Muscle layer of duodenum (tissue), 2 donors: ENCODE measurements at regions not wholly inside any gene's neighbourhood (a gene's known extent, or its start where the extent isn't known, plus 50 kb on each side); places are given as distances from the start of the nearest gene placed in this dataset.

Source experiments
- H3K27ac ChIP-seq: one replicate; pipeline ENCODE4 v1.7.0; 2013; ENCODE audit warnings: mild to moderate bottlenecking, low read length
- H3K27me3 ChIP-seq: one replicate; pipeline ENCODE4 v1.7.0; 2013; ENCODE audit warnings: low read depth, mild to moderate bottlenecking, control low read depth, low read length
- H3K36me3 ChIP-seq, 2 donors: one replicate each; pipeline ENCODE4 v1.7.0; 2013; ENCODE audit warnings: low read length in 2 of 2, control low read depth in 1 of 2, mild to moderate bottlenecking in 1 of 2; ENCODE audit not compliant: insufficient read depth in 2 of 2, control insufficient read depth in 1 of 2
- H3K4me1 ChIP-seq, 2 donors: one replicate each; pipeline ENCODE4 v1.7.0; 2013; ENCODE audit warnings: low read length in 2 of 2, mild to moderate bottlenecking in 2 of 2, control low read depth in 1 of 2, moderate library complexity in 1 of 2; ENCODE audit not compliant: insufficient read depth in 2 of 2, control insufficient read depth in 1 of 2
- H3K4me3 ChIP-seq, 2 donors: one replicate each; pipeline ENCODE4 v1.7.0; 2013; ENCODE audit warnings: low read length in 2 of 2, low read depth in 1 of 2, mild to moderate bottlenecking in 1 of 2
- H3K9me3 ChIP-seq, 2 donors: one replicate each; pipeline ENCODE4 v1.7.0; 2013; ENCODE audit warnings: low read length in 2 of 2, control low read depth in 1 of 2, mild to moderate bottlenecking in 1 of 2; ENCODE audit not compliant: control insufficient read depth in 1 of 2
- donor health status: healthy.

DNA sequence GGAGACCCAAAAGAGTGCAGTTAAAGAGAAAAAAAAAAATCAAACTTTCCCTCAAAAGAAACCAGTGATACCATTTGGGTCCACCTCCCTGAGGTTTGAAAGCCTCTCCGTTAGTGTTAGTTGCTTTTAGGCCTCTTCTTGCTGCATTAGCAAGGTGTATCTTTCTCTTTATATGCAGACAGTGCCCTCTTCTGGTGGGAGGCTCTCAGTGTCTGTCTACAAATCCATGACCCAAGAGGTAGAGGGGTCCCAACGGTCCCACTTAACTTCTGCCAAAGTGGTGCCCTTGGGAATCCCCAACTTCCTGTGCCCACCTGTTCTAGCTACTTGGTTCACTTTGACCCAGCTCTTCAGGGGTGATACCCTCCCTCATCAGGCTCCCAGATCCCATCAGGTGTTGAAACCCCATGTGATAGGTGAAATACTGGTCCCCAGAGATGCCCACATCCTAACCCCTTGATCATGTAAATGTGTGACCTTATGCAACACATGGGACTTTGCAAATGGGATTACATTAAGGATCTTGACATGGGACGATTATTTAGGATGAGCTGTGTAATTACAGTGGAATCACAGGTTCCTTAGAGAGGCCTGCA is 63.7 kb upstream of the CD99 start:
- Histone ChIP-seq H3K4me3 (no peak overlapping the region), H3K27ac (no peak overlapping the region), H3K27me3 (no peaks in the 10 kb centered on the region), H3K9me3 (peaks cover 0 to 13% of the 10 kb centered on the region in 2 donors), H3K36me3 (peaks cover 19 to 26% of the 10 kb centered on the region in 2 donors), H3K4me1 (no peaks in the 10 kb centered on the region)

GRCh38 chrX:2626750-2627149 is 64.3 kb upstream of the CD99 start:
- no peak overlapping the region for H3K27ac ChIP-seq
- no peak overlapping the region for H3K4me3 ChIP-seq
- H3K27me3 ChIP-seq: no peaks in the 10 kb centered on the region
- no peaks in the 10 kb centered on the region for H3K4me1 ChIP-seq
- H3K9me3 ChIP-seq: peaks cover 0 to 13% of the 10 kb centered on the region in 2 donors
- peaks cover 19 to 26% of the 10 kb centered on the region in 2 donors for H3K36me3 ChIP-seq

DNA sequence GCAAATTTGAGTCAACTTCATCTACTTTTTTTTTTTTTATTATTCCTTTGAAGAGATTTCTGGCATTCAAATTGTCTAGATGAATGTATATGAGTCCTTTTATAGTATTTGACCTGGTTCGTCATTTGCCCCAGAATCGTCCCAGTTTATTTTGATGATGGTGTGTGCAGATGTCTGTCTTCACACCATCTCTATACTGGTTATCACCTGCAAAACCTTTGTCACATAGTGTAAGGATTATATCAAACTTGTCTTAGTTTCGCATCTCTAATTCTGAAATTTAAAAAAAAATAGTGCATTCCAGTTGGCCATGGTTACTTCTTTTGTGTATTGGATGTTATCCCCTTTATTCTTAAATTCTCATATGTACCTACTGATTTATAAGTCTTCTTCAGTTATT is 70.5 kb upstream of the CD99 start:
- H3K27ac ChIP-seq: no peak overlapping the region
- no peaks in the 10 kb centered on the region for H3K4me1 ChIP-seq
- H3K36me3 ChIP-seq: peaks cover 23 to 29% of the 10 kb centered on the region in 2 donors
- H3K27me3 ChIP-seq: no peaks in the 10 kb centered on the region
- H3K9me3 ChIP-seq: no peaks in the 10 kb centered on the region
- no peak overlapping the region for H3K4me3 ChIP-seq

DNA sequence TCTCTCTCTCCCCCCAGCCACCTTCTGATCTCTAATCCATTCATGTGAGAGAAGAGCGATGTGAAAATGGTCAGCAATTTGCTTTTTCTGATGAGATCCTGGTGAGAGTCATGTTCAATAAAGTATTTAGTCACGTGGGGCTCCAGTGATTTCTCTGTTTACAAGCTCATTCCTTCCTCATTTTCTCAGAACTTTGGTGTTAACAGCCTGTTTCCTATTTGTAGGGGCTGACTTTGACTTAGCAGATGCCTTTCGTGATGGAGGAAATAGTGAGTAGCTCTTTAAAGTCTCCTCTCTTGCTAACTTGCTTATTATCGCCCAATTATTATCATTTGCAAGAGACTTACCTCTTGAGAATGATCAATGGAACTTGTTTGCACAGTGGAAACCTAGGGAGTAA is 72.6 kb upstream of the CD99 start:
- no peaks in the 10 kb centered on the region for H3K27me3 ChIP-seq
- peaks cover 17 to 29% of the 10 kb centered on the region in 2 donors for H3K36me3 ChIP-seq
- peaks cover 0 to 5% of the 10 kb centered on the region in 2 donors for H3K4me1 ChIP-seq
- H3K9me3 ChIP-seq: no peaks in the 10 kb centered on the region
- no peak overlapping the region for H3K4me3 ChIP-seq
- H3K27ac ChIP-seq: no peak overlapping the region

DNA sequence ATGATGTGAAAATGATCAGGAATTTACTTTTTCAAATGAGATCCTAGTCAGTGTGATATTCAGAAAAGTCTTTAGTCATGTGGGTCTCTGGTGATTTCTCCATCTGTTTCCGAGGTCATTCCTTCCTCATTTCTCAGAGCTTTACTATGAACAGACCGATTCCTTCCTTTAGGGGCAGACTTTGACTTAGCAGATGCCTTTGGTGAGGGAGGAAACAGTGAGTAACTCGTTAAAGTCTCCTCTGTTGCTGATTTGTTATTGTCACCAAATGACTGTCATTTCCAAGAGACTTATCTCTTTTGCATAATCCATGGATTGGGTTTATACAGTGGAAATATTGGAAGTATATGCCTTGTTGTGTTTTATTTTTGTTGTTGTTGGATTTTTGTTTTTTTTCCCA is 76.2 kb upstream of the CD99 start:
- Histone ChIP-seq H3K27me3 (no peaks in the 10 kb centered on the region), H3K27ac (peak overlapping the region; percentile 58), H3K36me3 (peaks cover 14 to 24% of the 10 kb centered on the region in 2 donors)

GRCh38 chrX:2610246-2611170 is 80.6 kb upstream of the CD99 start:
- H3K4me1 ChIP-seq: peaks cover 10 to 12% of the 10 kb centered on the region in 2 donors
- H3K9me3 ChIP-seq: no peaks in the 10 kb centered on the region
- peak overlapping the region; percentile 87 to 94 for H3K4me3 ChIP-seq
- peaks cover 0 to 2% of the 10 kb centered on the region in 2 donors for H3K36me3 ChIP-seq
- no peaks in the 10 kb centered on the region for H3K27me3 ChIP-seq
- H3K27ac ChIP-seq: peak overlapping the region; percentile 31

More for the DNA sequence above, 76.2 kb upstream of the CD99 start:
- H3K4me3 ChIP-seq: no peak overlapping the region
- H3K9me3 ChIP-seq: no peaks in the 10 kb centered on the region
- peaks cover 10 to 12% of the 10 kb centered on the region in 2 donors for H3K4me1 ChIP-seq

DNA sequence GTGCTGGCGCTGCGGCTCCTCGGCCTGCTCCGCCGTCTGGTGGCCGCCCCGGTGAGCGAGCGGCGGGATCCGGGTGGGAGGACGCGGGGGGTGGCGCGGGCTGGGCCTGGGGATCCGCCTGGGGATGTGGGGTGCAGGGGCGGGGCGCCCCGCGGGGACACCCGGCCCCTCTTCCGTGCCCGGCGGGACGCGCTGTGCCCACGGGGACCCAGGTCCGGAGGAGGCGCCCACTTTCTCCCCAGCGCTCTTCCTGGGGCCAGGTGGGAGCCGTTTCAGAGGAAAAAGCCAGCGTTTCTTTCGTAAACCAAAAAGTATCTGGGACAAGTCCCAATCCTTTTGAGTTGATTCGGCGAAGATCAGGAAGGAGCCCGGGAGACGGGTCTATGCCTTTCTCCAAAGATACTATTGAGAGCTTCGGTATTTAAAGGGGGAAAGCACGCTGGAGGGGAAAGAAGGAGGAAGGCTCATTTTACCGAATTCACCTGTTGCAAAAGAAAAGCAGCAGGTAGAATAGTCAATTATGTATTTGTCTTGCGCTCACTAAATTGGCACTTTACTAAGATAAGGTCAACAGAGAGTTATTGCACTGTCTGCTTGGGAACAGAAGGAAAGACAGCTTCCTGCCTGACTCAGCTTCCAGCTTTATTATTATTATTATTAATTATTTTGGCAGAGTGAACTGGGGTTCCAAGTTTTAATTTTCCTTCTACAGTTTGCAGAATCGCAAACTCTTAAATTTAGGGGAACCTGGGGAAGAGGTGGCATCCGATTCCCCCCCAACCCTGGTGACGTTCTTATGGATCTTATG is 81.5 kb upstream of the CD99 start:
- Histone ChIP-seq H3K27me3 (no peaks in the 10 kb centered on the region), H3K4me1 (peaks cover 7 to 10% of the 10 kb centered on the region in 2 donors), H3K36me3 (peaks cover 0 to 2% of the 10 kb centered on the region in 2 donors), H3K27ac (peak overlapping the region; percentile 62), H3K4me3 (peak overlapping the region; percentile 87 to 94), H3K9me3 (no peaks in the 10 kb centered on the region)

DNA sequence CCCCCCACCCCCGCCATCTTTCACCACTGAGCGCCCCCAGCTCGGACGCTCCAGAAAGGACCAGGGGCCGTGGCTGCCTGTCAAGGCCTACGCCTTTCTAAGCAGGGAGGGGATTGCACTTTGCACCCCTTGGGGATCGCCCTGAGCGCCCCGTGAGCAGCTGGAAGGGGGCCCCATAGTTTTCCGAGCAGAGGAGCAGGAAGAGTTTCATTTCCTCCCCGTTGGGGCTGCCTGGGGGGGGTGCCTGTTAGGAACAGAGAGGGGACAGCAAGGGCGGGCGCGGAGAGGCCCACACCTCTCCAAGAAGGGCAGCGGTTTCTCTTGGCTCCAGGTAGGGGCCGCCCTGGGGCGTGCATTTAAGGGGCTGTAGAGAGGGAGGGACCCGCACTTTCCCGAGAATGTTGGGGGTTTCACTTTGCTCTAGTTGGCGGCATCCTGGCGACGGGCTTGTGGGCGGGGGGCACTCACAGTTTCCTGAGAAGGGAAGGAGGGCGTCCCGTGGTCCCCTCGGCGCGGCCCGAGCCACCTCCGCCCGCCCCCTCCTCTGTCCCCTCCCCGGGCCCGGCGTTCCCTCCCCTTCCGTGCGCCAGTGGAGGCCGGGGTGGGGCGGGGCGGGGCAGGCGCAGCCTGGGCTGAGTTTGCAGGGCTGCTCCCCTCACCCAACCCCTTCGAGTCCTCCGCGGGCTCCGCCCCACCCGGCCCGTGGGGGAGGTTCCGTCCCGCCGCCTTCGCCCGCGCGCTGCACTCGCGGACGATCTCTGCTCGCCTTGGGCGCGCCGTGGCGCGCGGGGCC is 82.3 kb upstream of the CD99 start:
- Histone ChIP-seq H3K4me1 (peaks cover 6 to 10% of the 10 kb centered on the region in 2 donors), H3K27me3 (no peaks in the 10 kb centered on the region), H3K36me3 (peaks cover 0 to 2% of the 10 kb centered on the region in 2 donors), H3K9me3 (no peaks in the 10 kb centered on the region), H3K4me3 (peak overlapping the region; percentile 87 to 94), H3K27ac (peak overlapping the region; percentile 60)

DNA sequence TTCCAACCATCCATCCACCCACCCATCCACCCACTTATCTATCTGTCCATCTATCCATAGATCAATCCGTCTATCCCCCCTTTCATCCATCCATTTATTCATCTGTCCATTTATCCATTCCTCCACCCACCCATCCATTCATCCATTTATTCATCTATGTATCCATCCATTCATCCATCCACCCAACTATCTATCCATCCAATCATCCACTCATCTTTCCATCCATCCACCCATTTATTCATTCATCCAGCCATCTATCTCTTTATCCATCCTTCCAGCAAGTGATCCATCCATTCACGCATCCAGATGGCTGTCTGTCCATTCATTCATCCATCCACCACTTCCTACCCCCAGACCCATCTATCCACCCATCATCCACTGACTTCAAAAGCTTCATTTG is 84.0 kb upstream of the CD99 start:
- no peak overlapping the region for H3K27ac ChIP-seq
- H3K9me3 ChIP-seq: no peaks in the 10 kb centered on the region
- H3K4me1 ChIP-seq: peaks cover 6 to 10% of the 10 kb centered on the region in 2 donors
- H3K4me3 ChIP-seq: no peak overlapping the region
- H3K27me3 ChIP-seq: no peaks in the 10 kb centered on the region
- H3K36me3 ChIP-seq: peaks cover 0 to 6% of the 10 kb centered on the region in 2 donors

DNA sequence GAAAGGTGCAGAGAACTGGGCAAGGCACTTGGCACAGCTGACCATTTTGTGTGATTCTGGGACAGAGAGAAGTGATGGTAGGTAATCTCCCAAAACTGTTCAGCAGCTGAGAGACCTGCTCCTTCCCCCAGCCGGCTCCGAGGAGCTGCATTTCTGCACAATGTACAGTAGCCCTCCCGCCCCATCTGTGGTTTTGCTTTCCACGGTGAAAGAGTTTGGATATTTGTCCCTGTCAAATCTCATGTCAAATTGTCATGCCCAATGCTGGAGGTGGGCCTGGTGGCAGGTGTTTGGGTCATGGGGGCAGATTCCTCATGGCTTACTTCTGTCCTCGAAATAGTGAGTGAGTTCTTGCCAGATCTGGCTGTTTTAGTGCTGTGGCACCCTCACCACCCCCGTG is 90.5 kb upstream of the CD99 start:
- no peak overlapping the region for H3K4me3 ChIP-seq
- no peaks in the 10 kb centered on the region for H3K27me3 ChIP-seq
- H3K4me1 ChIP-seq: no peaks in the 10 kb centered on the region
- no peak overlapping the region for H3K27ac ChIP-seq
- no peaks in the 10 kb centered on the region for H3K9me3 ChIP-seq
- H3K36me3 ChIP-seq: peaks cover 3 to 13% of the 10 kb centered on the region in 2 donors
